HCT116 (cell line): ENCODE measurements at regions not wholly inside any gene's neighbourhood (a gene's known extent, or its start where the extent isn't known, plus 50 kb on each side); places are given as distances from the start of the nearest gene placed in this dataset.

ENCODE experiments used
- CEBPB ChIP-seq: IDR thresholded peaks from 2 replicates; pipeline ENCODE4 v1.6.1; 2012; ENCODE audit warnings: low read depth
- EGR1 ChIP-seq: IDR thresholded peaks from 2 replicates; pipeline ENCODE4 v1.6.1; 2012; ENCODE audit warnings: low read depth
- EZH2 ChIP-seq: fragments of 200-600 bp; sonication (generic); IDR thresholded peaks from 2 replicates; pipeline ENCODE4 v1.6.1; 2017; ENCODE audit warnings: antibody characterized with exemption, mixed run types
- EZH2phosphoT487 ChIP-seq: fragments of 200-600 bp; IDR thresholded peaks from 2 replicates; pipeline ENCODE4 v1.6.1; 2018; ENCODE audit warnings: antibody characterized with exemption, borderline replicate concordance
- JUND ChIP-seq: IDR thresholded peaks from 2 replicates; pipeline ENCODE4 v1.6.1; 2012
- POLR2A ChIP-seq: IDR thresholded peaks from 2 replicates; pipeline ENCODE4 v1.7.0; 2011; ENCODE audit warnings: borderline replicate concordance; ENCODE audit not compliant: insufficient read depth, insufficient read length; ENCODE audit errors: extremely low read depth
- POLR2AphosphoS5 ChIP-seq: IDR thresholded peaks from 2 replicates; pipeline ENCODE4 v1.6.1; 2011; ENCODE audit warnings: mild to moderate bottlenecking, low read depth, low read length, moderate library complexity
- SRF ChIP-seq: IDR thresholded peaks from 2 replicates; pipeline ENCODE4 v1.6.1; 2012; ENCODE audit warnings: low read depth
- TCF7L2 ChIP-seq: IDR thresholded peaks from 2 replicates; pipeline ENCODE4 v1.7.0; 2011; ENCODE audit warnings: borderline replicate concordance, inconsistent platforms; ENCODE audit not compliant: insufficient read depth, insufficient read length; ENCODE audit errors: extremely low read depth
- YY1 ChIP-seq: IDR thresholded peaks from 2 replicates; pipeline ENCODE4 v1.6.1; 2011; ENCODE audit warnings: low read length, low read depth, moderate library complexity, mild to moderate bottlenecking; ENCODE audit not compliant: insufficient replicate concordance; ENCODE audit errors: extremely low read depth
- ZNF274 ChIP-seq: fragments of 200-500 bp; sonication (Bioruptor generic); IDR thresholded peaks from 2 replicates; pipeline ENCODE4 v1.6.1; 2014; ENCODE audit warnings: mild to moderate bottlenecking, low read depth, low read length, inconsistent platforms
- TF ChIP-seq, protein P1 (sequence below), 3 experiments: fragments of 200-600 bp in 1 of 3; sonication (generic) in 1 of 3; IDR thresholded peaks in 2 of 3; conservative IDR thresholded peaks in 1 of 3; 2 replicates each; pipeline ENCODE4 v1.5.1; 2012 to 2017; ENCODE audit warnings: low read depth in 2 of 3, low read length in 2 of 3, antibody characterized with exemption in 1 of 3, borderline replicate concordance in 1 of 3, control low read depth in 1 of 3, mild to moderate bottlenecking in 1 of 3, mixed read lengths in 1 of 3, mixed run types in 1 of 3, moderate library complexity in 1 of 3; ENCODE audit not compliant: insufficient read depth in 1 of 3
- TF ChIP-seq, protein P2 (sequence below): IDR thresholded peaks from 2 replicates; pipeline ENCODE4 v1.6.1; 2012
- TF ChIP-seq, protein P3 (sequence below): IDR thresholded peaks from 2 replicates; pipeline ENCODE4 v1.6.1; 2011; ENCODE audit warnings: mild to moderate bottlenecking, low read length, moderate library complexity; ENCODE audit not compliant: insufficient replicate concordance; ENCODE audit errors: extremely low read depth

DNA sequence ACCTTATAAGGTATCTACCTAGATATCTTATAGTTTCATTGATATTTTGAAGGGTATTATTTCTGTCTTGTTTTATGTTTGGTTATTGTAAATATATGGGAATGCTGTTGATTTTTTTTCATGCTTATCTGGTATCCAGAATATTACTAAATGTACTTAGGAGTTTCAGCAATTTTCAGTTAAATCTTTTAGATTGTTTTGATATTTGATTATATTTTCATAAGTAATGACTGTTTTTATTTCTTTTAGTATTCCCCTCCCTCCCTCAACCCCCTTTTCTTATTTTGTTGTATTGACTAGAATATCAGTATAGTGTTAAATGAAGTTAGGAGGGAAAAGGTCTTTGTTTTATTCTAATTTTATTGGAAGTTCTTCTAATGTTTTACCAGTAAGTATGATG, 344.4 kb upstream of the PROX1 start:
- TF ChIP-seq, protein P1, sequence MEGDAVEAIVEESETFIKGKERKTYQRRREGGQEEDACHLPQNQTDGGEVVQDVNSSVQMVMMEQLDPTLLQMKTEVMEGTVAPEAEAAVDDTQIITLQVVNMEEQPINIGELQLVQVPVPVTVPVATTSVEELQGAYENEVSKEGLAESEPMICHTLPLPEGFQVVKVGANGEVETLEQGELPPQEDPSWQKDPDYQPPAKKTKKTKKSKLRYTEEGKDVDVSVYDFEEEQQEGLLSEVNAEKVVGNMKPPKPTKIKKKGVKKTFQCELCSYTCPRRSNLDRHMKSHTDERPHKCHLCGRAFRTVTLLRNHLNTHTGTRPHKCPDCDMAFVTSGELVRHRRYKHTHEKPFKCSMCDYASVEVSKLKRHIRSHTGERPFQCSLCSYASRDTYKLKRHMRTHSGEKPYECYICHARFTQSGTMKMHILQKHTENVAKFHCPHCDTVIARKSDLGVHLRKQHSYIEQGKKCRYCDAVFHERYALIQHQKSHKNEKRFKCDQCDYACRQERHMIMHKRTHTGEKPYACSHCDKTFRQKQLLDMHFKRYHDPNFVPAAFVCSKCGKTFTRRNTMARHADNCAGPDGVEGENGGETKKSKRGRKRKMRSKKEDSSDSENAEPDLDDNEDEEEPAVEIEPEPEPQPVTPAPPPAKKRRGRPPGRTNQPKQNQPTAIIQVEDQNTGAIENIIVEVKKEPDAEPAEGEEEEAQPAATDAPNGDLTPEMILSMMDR (IDR thresholded peaks at IDR 0.05 in 2 of 3, conservative IDR thresholded peaks at IDR 0.05 in 1 of 3; ENCODE audit: borderline replicate concordance in 1 of 3, insufficient read depth in 1 of 3, low read depth in 2 of 3, low read length in 2 of 3): no peak
- TF ChIP-seq CEBPB (no peak), EGR1 (no peak), EZH2phosphoT487 (no peak), POLR2AphosphoS5 (no peak), POLR2A (no peak), EZH2 (no peak), SRF (no peak), TCF7L2 (no peak), YY1 (no peak), ZNF274 (no peak), JUND (no peak)
- TF ChIP-seq, protein P2, sequence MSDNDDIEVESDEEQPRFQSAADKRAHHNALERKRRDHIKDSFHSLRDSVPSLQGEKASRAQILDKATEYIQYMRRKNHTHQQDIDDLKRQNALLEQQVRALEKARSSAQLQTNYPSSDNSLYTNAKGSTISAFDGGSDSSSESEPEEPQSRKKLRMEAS: no peak
- TF ChIP-seq, protein P3, sequence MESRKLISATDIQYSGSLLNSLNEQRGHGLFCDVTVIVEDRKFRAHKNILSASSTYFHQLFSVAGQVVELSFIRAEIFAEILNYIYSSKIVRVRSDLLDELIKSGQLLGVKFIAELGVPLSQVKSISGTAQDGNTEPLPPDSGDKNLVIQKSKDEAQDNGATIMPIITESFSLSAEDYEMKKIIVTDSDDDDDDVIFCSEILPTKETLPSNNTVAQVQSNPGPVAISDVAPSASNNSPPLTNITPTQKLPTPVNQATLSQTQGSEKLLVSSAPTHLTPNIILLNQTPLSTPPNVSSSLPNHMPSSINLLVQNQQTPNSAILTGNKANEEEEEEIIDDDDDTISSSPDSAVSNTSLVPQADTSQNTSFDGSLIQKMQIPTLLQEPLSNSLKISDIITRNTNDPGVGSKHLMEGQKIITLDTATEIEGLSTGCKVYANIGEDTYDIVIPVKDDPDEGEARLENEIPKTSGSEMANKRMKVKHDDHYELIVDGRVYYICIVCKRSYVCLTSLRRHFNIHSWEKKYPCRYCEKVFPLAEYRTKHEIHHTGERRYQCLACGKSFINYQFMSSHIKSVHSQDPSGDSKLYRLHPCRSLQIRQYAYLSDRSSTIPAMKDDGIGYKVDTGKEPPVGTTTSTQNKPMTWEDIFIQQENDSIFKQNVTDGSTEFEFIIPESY: no peak
